CD8-positive, alpha-beta memory T cell (primary cell): ENCODE measurements at regions not wholly inside any gene's neighbourhood (a gene's known extent, or its start where the extent isn't known, plus 50 kb on each side); places are given as distances from the start of the nearest gene placed in this dataset.

Source experiments
- CTCF ChIA-PET: fragments of 350-600 bp; sonication (Branson Sonifier 250); formaldehyde crosslinking; loops from one replicate; lab custom pipeline; 2021; ENCODE audit warnings: antibody characterized with exemption; lab: Charles Lee
- POLR2A ChIA-PET: fragments of 350-600 bp; sonication (Branson Sonifier 250); formaldehyde crosslinking; loops from one replicate; lab custom pipeline; 2021; ENCODE audit warnings: antibody characterized with exemption; lab: Charles Lee
- DNase-seq, 5 donors: peaks; one replicate each; pipeline versions ENCODE4 v3.0.0 to v3.0.0-alpha.2; 2020 to 2022; ENCODE audit warnings: mixed read lengths in 1 of 5
- H3K27ac ChIP-seq: one replicate; pipeline ENCODE4 v1.7.0; 2013; ENCODE audit warnings: low read depth, mild to moderate bottlenecking, low read length, moderate library complexity
- H3K27me3 ChIP-seq: 2 replicates; pipeline ENCODE4 v1.7.0; 2013; ENCODE audit warnings: low read length, mild to moderate bottlenecking; ENCODE audit not compliant: insufficient read depth, poor library complexity, severe bottlenecking
- H3K36me3 ChIP-seq: 2 replicates; pipeline ENCODE4 v1.7.0; 2013; ENCODE audit warnings: mild to moderate bottlenecking, low read length, moderate library complexity; ENCODE audit not compliant: insufficient read depth
- H3K4me1 ChIP-seq: 2 replicates; pipeline ENCODE4 v1.7.0; 2013; ENCODE audit warnings: mild to moderate bottlenecking, low read length, moderate library complexity; ENCODE audit not compliant: insufficient read depth
- H3K4me3 ChIP-seq: 2 replicates; pipeline ENCODE4 v1.7.0; 2013; ENCODE audit warnings: mild to moderate bottlenecking, low read length
- H3K9me3 ChIP-seq: 2 replicates; pipeline ENCODE4 v1.7.0; 2013; ENCODE audit warnings: mild to moderate bottlenecking, low read length
- H3K27ac Mint-ChIP-seq, 8 donors: one replicate each; pipeline ENCODE4 v1.8.0; 2020 to 2021; ENCODE audit warnings: mixed read lengths in 8 of 8, mild to moderate bottlenecking in 6 of 8, inconsistent platforms in 3 of 8, moderate library complexity in 3 of 8
- H3K27me3 Mint-ChIP-seq, 2 donors: one replicate each; pipeline ENCODE4 v1.8.0; 2020 to 2021; ENCODE audit warnings: mixed read lengths in 2 of 2, mild to moderate bottlenecking in 1 of 2, moderate library complexity in 1 of 2
- H3K36me3 Mint-ChIP-seq, 3 donors: one replicate each; pipeline ENCODE4 v1.8.0; 2020 to 2021; ENCODE audit warnings: mixed read lengths in 3 of 3, inconsistent platforms in 1 of 3, mild to moderate bottlenecking in 1 of 3
- H3K4me1 Mint-ChIP-seq, 3 donors: one replicate each; pipeline ENCODE4 v1.8.0; 2020 to 2021; ENCODE audit warnings: mixed read lengths in 3 of 3, inconsistent platforms in 1 of 3, mild to moderate bottlenecking in 1 of 3
- H3K4me3 Mint-ChIP-seq, 7 donors: one replicate each; pipeline ENCODE4 v1.8.0; 2020 to 2021; ENCODE audit warnings: mixed read lengths in 7 of 7, mild to moderate bottlenecking in 6 of 7, moderate library complexity in 4 of 7, inconsistent platforms in 2 of 7
- H3K9me3 Mint-ChIP-seq, 5 donors: one replicate each; pipeline ENCODE4 v1.8.0; 2020 to 2022; ENCODE audit warnings: mixed read lengths in 5 of 5, mild to moderate bottlenecking in 3 of 5, moderate library complexity in 2 of 5, inconsistent platforms in 1 of 5

DNA sequence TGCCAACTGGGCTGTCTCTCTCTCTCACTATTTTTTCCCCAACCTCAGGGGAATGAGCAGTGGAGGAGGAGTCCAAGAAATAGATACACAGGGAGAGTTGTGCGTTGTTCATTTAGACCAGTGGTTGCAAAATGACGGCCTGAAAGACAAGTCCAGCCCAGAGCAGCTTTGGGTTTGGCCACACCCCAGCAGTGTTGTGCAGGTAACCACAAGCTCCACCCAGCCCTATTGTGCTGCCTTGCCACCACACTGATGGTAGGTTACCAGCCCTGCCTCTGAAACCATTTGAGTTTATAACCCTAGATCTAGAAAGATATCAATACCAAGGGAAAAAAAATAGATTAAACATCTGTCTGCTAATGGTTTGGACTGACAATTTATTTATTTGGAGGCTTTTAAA, 144.3 kb downstream of the CMPK2 start:
- Mint-ChIP-seq H3K36me3 (peaks cover 0 to 4% (median 0%) of the 10 kb centered on the region in 3 donors), H3K9me3 (no peaks in the 10 kb centered on the region), H3K27me3 (peaks cover 6 to 8% of the 10 kb centered on the region in 2 donors), H3K4me1 (no peaks in the 10 kb centered on the region), H3K4me3 (no peak overlapping the region), H3K27ac (no peak overlapping the region)
- no peaks in the 10 kb centered on the region for H3K27me3 ChIP-seq
- ChIA-PET CTCF (no interaction called here), POLR2A (no interaction called here)
- no peak for DNase-seq
- no peaks in the 10 kb centered on the region for H3K36me3 ChIP-seq
- no peak overlapping the region for H3K27ac ChIP-seq
- no peaks in the 10 kb centered on the region for H3K9me3 ChIP-seq
- no peak overlapping the region for H3K4me3 ChIP-seq
- no peaks in the 10 kb centered on the region for H3K4me1 ChIP-seq

GRCh38 chr2:6722574-6722973, 143.1 kb downstream of the CMPK2 start:
- Mint-ChIP-seq H3K9me3 (no peaks in the 10 kb centered on the region), H3K36me3 (peaks cover 0 to 4% (median 0%) of the 10 kb centered on the region in 3 donors), H3K4me1 (no peaks in the 10 kb centered on the region), H3K27me3 (peaks cover 6 to 11% of the 10 kb centered on the region in 2 donors), H3K4me3 (no peak overlapping the region), H3K27ac (no peak overlapping the region)
- Histone ChIP-seq H3K27ac (no peak overlapping the region), H3K9me3 (no peaks in the 10 kb centered on the region), H3K4me1 (no peaks in the 10 kb centered on the region), H3K27me3 (no peaks in the 10 kb centered on the region), H3K4me3 (no peak overlapping the region), H3K36me3 (no peaks in the 10 kb centered on the region)
- no peak for DNase-seq
- ChIA-PET CTCF (no interaction called here), POLR2A (no interaction called here)

- Mint-ChIP-seq H3K36me3 (peaks cover 0 to 4% (median 0%) of the 10 kb centered on the region in 3 donors), H3K4me1 (no peaks in the 10 kb centered on the region)
- CTCF ChIA-PET: no interaction called here
Measured at GRCh38 chr2:6723865-6724604, 141.7 kb downstream of the CMPK2 start.

GRCh38 chr2:6724605-6725140, 141.0 kb downstream of the CMPK2 start:
- no peaks in the 10 kb centered on the region for H3K9me3 ChIP-seq
- H3K4me1 Mint-ChIP-seq: no peaks in the 10 kb centered on the region
- no peak overlapping the region for H3K27ac ChIP-seq
- H3K36me3 Mint-ChIP-seq: peaks cover 0 to 4% (median 0%) of the 10 kb centered on the region in 3 donors
- no peaks in the 10 kb centered on the region for H3K27me3 ChIP-seq
- CTCF ChIA-PET: no interaction called here
- H3K9me3 Mint-ChIP-seq: no peaks in the 10 kb centered on the region
- no peaks in the 10 kb centered on the region for H3K4me1 ChIP-seq
- POLR2A ChIA-PET: no interaction called here
- H3K27me3 Mint-ChIP-seq: peaks cover 4 to 16% of the 10 kb centered on the region in 2 donors
- H3K4me3 Mint-ChIP-seq: no peak overlapping the region
- no peaks in the 10 kb centered on the region for H3K36me3 ChIP-seq
- H3K27ac Mint-ChIP-seq: no peak overlapping the region
- DNase-seq: no peak
- H3K4me3 ChIP-seq: no peak overlapping the region

More at GRCh38 chr2:6723865-6724604, 141.7 kb downstream of the CMPK2 start:
- H3K9me3 ChIP-seq: no peaks in the 10 kb centered on the region
- H3K4me3 ChIP-seq: no peak overlapping the region
- Mint-ChIP-seq H3K4me3 (no peak overlapping the region), H3K27ac (no peak overlapping the region), H3K27me3 (peaks cover 6 to 18% of the 10 kb centered on the region in 2 donors), H3K9me3 (no peaks in the 10 kb centered on the region)
- POLR2A ChIA-PET: no interaction called here
- H3K4me1 ChIP-seq: no peaks in the 10 kb centered on the region
- H3K36me3 ChIP-seq: no peaks in the 10 kb centered on the region
- H3K27ac ChIP-seq: no peak overlapping the region
- no peaks in the 10 kb centered on the region for H3K27me3 ChIP-seq
- DNase-seq: no peak

DNA sequence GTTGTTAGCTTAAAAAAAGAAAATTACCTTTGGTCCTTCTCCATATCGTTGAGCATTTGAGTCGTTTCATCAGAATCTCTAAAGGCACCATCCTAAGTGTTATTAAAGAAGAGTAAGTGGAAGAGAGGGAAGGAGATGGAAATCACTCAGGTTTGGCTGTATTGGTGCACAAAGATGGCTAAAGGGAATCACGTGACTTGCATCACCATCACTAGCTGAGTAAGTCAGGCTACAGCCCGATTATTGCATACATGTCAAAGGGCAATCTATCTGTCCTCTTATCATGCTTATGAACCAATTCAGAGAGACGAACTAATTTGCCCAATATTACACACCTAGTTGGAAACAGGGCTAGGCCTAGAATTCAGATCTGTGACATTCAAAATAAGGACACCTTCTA, 137.6 kb downstream of the CMPK2 start:
- no peaks in the 10 kb centered on the region for H3K36me3 ChIP-seq
- no peak overlapping the region for H3K4me3 Mint-ChIP-seq
- no peaks in the 10 kb centered on the region for H3K4me1 Mint-ChIP-seq
- CTCF ChIA-PET: no interaction called here
- no peaks in the 10 kb centered on the region for H3K4me1 ChIP-seq
- no peak for DNase-seq
- peaks cover 0 to 4% (median 0%) of the 10 kb centered on the region in 3 donors for H3K36me3 Mint-ChIP-seq
- no peak overlapping the region for H3K27ac ChIP-seq
- H3K9me3 Mint-ChIP-seq: peaks cover 0 to 2% (median 0%) of the 10 kb centered on the region in 5 donors
- POLR2A ChIA-PET: no interaction called here
- peaks cover 7 to 27% of the 10 kb centered on the region in 2 donors for H3K27me3 Mint-ChIP-seq
- H3K27me3 ChIP-seq: no peaks in the 10 kb centered on the region
- H3K27ac Mint-ChIP-seq: no peak overlapping the region
- H3K9me3 ChIP-seq: no peaks in the 10 kb centered on the region
- H3K4me3 ChIP-seq: no peak overlapping the region

DNA sequence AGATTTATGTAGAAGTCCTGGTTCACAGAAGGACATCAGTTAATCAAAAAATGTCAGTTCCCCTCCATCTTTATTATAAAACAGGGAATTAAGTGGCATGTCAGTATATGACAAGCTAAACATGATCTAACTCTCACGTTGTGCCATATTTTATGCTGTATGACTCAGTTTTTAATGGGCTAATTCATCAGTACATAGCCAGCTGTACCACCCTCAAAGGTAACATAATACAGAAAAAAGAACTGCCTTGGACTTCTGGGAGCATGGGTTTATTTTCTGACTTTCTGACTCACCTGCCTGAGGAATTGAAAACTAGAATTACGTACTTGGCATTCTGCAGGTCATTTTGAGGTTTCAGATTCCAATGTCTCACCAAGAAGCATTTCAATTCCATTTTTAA, 135.7 kb downstream of the CMPK2 start:
- Mint-ChIP-seq H3K4me1 (no peaks in the 10 kb centered on the region), H3K4me3 (no peak overlapping the region), H3K27ac (no peak overlapping the region), H3K27me3 (peaks cover 14 to 39% of the 10 kb centered on the region in 2 donors), H3K36me3 (peaks cover 0 to 4% (median 0%) of the 10 kb centered on the region in 3 donors), H3K9me3 (peaks cover 0 to 2% (median 0%) of the 10 kb centered on the region in 5 donors)
- Histone ChIP-seq H3K9me3 (no peaks in the 10 kb centered on the region), H3K36me3 (no peaks in the 10 kb centered on the region), H3K4me3 (no peak overlapping the region), H3K27ac (no peak overlapping the region), H3K4me1 (no peaks in the 10 kb centered on the region), H3K27me3 (no peaks in the 10 kb centered on the region)
- POLR2A ChIA-PET: no interaction called here
- DNase-seq: no peak
- CTCF ChIA-PET: no interaction called here

DNA sequence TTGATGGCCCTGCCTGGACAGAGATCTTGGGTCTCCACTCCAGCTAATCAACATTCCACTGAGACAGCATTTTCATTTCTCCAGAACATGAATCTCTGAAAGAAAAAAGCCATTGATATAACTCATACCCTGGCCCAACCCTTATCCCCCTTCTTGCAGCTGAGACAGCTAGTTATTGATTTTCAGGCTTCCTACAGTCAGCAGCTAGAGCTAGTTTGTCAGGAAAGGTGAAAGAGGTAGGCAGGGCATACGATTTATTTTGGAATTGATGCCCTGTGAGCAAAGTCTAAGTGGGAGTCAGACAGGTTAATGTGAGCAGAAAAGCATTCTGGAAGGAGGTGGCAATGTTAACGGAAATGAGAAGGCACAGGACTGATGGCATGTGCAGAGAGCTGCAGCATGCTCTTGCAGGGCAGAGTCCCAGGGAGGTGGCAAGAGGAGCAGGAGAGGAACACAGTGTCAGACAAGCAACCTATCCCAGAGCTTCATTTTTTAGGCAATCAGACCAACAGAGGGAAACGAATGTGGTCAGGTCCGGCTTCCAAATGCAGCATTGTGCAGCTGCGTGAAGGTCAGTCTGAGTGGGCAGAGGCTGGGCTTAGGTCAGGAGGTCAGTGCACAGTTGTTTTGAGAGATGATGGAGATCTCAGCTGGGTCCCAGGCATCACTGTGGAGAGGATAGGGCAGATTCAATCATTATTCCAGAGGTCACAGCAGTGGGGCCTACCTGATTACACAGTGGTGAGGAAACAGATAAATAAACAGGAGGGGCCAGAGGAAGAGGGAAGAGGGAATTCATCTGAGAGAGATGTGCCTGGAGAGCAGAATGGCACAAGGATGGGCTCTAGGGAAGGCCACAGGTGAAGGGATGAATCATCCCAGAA, 134.8 kb downstream of the CMPK2 start:
- Histone ChIP-seq H3K36me3 (no peaks in the 10 kb centered on the region), H3K9me3 (no peaks in the 10 kb centered on the region), H3K4me1 (no peaks in the 10 kb centered on the region), H3K27me3 (no peaks in the 10 kb centered on the region), H3K27ac (no peak overlapping the region), H3K4me3 (no peak overlapping the region)
- H3K9me3 Mint-ChIP-seq: peaks cover 0 to 2% (median 0%) of the 10 kb centered on the region in 5 donors
- H3K27me3 Mint-ChIP-seq: peaks cover 13 to 35% of the 10 kb centered on the region in 2 donors
- H3K36me3 Mint-ChIP-seq: no peaks in the 10 kb centered on the region
- H3K27ac Mint-ChIP-seq: no peak overlapping the region
- POLR2A ChIA-PET: no interaction called here
- CTCF ChIA-PET: interaction anchor here (0.9 kb wide), 1 partner anchor 42 kb away, joined by 3 read pairs; no protein-coding TSS in a partner anchor
- no peak overlapping the region for H3K4me3 Mint-ChIP-seq
- DNase-seq: no peak
- H3K4me1 Mint-ChIP-seq: no peaks in the 10 kb centered on the region

- ChIA-PET POLR2A (no interaction called here), CTCF (no interaction called here)
- Histone ChIP-seq H3K4me3 (no peak overlapping the region), H3K27me3 (no peaks in the 10 kb centered on the region), H3K9me3 (no peaks in the 10 kb centered on the region), H3K27ac (no peak overlapping the region), H3K36me3 (no peaks in the 10 kb centered on the region), H3K4me1 (no peaks in the 10 kb centered on the region)
- H3K4me3 Mint-ChIP-seq: no peak overlapping the region
- H3K36me3 Mint-ChIP-seq: no peaks in the 10 kb centered on the region
- H3K27me3 Mint-ChIP-seq: peaks cover 10 to 37% of the 10 kb centered on the region in 2 donors
- H3K4me1 Mint-ChIP-seq: no peaks in the 10 kb centered on the region
- no peak for DNase-seq
- no peak overlapping the region for H3K27ac Mint-ChIP-seq
- no peaks in the 10 kb centered on the region for H3K9me3 Mint-ChIP-seq
Measured at GRCh38 chr2:6739547-6739946, 126.2 kb downstream of the CMPK2 start.
